Renal cortex interstitium (tissue), 11 donors: ENCODE measurements at regions not wholly inside any gene's neighbourhood (a gene's known extent, or its start where the extent isn't known, plus 50 kb on each side); places are given as distances from the start of the nearest gene placed in this dataset.
"Not testable (repeated sequence)": the region's sequence is repeated elsewhere in the genome, so short reads cannot be mapped to it uniquely, and the experiment has no call there.

Experiments used
- DNase-seq, 11 donors: peaks; one replicate each; pipeline ENCODE4 v3.0.0-alpha.2; 2013; ENCODE audit warnings: low read depth in 9 of 11, low spot score in 4 of 11; ENCODE audit errors: extremely low read depth in 1 of 11

GRCh38 chr17:20727201-20727600 is 147.7 kb downstream of the CDRT15L2 start:
- DNase-seq, result not testable (repeated sequence)

- no peak for DNase-seq
These were observed 148.7 kb downstream of the CDRT15L2 start for GRCh38 chr17:20728181-20728580.

- DNase-seq, result not testable (repeated sequence)
These were observed 151.6 kb downstream of the CDRT15L2 start for GRCh38 chr17:20731131-20731530.

GRCh38 chr17:20733923-20734322 is 154.4 kb downstream of the CDRT15L2 start:
- DNase-seq, result no peak

GRCh38 chr17:20735796-20736195 is 156.3 kb downstream of the CDRT15L2 start:
- no peak for DNase-seq

GRCh38 chr17:20737636-20738035 is 158.1 kb downstream of the CDRT15L2 start:
- DNase-seq, result not testable (repeated sequence)

- DNase-seq, result no peak
These were observed 191.6 kb downstream of the CDRT15L2 start for GRCh38 chr17:20771104-20771503.

- peak in 3 of 11 donors; percentile 4 to 22 (median 12) for DNase-seq
These were observed 195.1 kb downstream of the CDRT15L2 start for GRCh38 chr17:20774472-20775135.

- DNase-seq, result no peak
These were observed 195.8 kb downstream of the CDRT15L2 start for GRCh38 chr17:20775331-20775730.

- no peak for DNase-seq
These were observed 200.0 kb downstream of the CDRT15L2 start for GRCh38 chr17:20779521-20779920.

GRCh38 chr17:20781260-20781659 is 201.7 kb downstream of the CDRT15L2 start:
- DNase-seq, result no peak

- DNase-seq, result not testable (repeated sequence)
These were observed 202.3 kb downstream of the CDRT15L2 start for GRCh38 chr17:20781869-20782268.

GRCh38 chr17:20783091-20783490 is 203.6 kb downstream of the CDRT15L2 start:
- no peak for DNase-seq

GRCh38 chr17:20784100-20784665 is 204.7 kb downstream of the CDRT15L2 start:
- DNase-seq, result no peak

- DNase-seq, result no peak
These were observed 207.8 kb downstream of the CDRT15L2 start for GRCh38 chr17:20787281-20787680.

- DNase-seq, result no peak
These were observed 212.1 kb downstream of the CDRT15L2 start for GRCh38 chr17:20791626-20792025.

GRCh38 chr17:20794532-20794931 is 215.0 kb downstream of the CDRT15L2 start:
- DNase-seq, result not testable (repeated sequence)

GRCh38 chr17:20797292-20797691 is 217.8 kb downstream of the CDRT15L2 start:
- no peak for DNase-seq

- no peak for DNase-seq
These were observed 220.6 kb downstream of the CDRT15L2 start for GRCh38 chr17:20800146-20800545.

GRCh38 chr17:20805751-20806150 is 226.2 kb downstream of the CDRT15L2 start:
- no peak for DNase-seq

GRCh38 chr17:20807566-20807965 is 228.0 kb downstream of the CDRT15L2 start:
- DNase-seq, result not testable (repeated sequence)
